Tibial artery (tissue), 4 donors: ENCODE measurements at regions not wholly inside any gene's neighbourhood (a gene's known extent, or its start where the extent isn't known, plus 50 kb on each side); places are given as distances from the start of the nearest gene placed in this dataset.

Source experiments
- DNase-seq, 2 donors: peaks; one replicate each; pipeline ENCODE4 v3.0.0-alpha.2; 2019
- H3K27ac ChIP-seq, 2 donors: fragments of 200-600 bp; sonication (generic) in 1 of 2; 1 replicate in 1 of 2; 2 replicates in 1 of 2; pipeline ENCODE4 v1.5.1; 2018 to 2019; ENCODE audit warnings: mild to moderate bottlenecking in 1 of 2
- H3K27me3 ChIP-seq, 2 donors: fragments of 200-600 bp; sonication (generic) in 1 of 2; one replicate each; pipeline versions ENCODE4 v1.5.1 to v1.6.0; 2016 to 2019
- H3K36me3 ChIP-seq, 3 donors: fragments of 200-600 bp; sonication (generic) in 2 of 3; one replicate each; pipeline ENCODE4 v1.5.1; 2016 to 2019; ENCODE audit warnings: mild to moderate bottlenecking in 2 of 3
- H3K4me1 ChIP-seq, 4 donors: fragments of 200-600 bp; sonication (generic) in 2 of 4; 1 replicate in 3 of 4; 2 replicates in 1 of 4; pipeline ENCODE4 v1.5.1; 2016 to 2019
- H3K4me3 ChIP-seq, 2 donors: fragments of 200-600 bp; sonication (generic) in 1 of 2; 1 replicate in 1 of 2; 2 replicates in 1 of 2; pipeline ENCODE4 v1.5.1; 2018 to 2019; ENCODE audit warnings: mild to moderate bottlenecking in 2 of 2
- H3K9me3 ChIP-seq, 3 donors: fragments of 200-600 bp; sonication (generic) in 1 of 3; one replicate each; pipeline ENCODE4 v1.5.1; 2016 to 2019
- intact Hi-C: fragments of 100-400 bp; cut with DNase I; formaldehyde crosslinking; loops from one replicate; pipeline ENCODE4 v1.15.0; 2023; ENCODE audit warnings: low total_unique reads
- TF ChIP-seq, protein P1 (sequence below), 2 experiments: fragments of 200-600 bp in 1 of 2; fragments of 450-650 bp in 1 of 2; IDR thresholded peaks; one replicate each; pipeline ENCODE4 v1.5.1; 2017 to 2019; ENCODE audit warnings: antibody characterized with exemption in 2 of 2, mild to moderate bottlenecking in 1 of 2, moderate library complexity in 1 of 2

DNA sequence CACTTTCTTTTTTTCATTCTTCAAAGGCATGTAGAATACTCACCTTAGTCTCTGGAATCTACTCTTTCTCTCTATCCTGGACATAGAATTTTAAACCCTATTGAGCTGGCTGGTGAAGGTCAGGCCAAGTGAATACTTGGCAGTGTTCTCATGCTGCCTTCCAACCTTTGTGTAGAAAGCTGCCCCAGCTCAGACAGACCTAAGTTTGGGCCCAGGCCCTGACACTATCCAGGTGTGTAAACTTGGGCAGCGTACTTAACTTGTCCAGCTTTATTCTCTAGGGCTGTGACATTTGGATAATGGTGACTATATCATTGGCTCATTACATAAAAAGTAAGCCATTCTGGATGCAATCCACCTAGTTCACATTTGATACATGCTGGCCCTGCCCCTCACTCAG lies 298.3 kb downstream of the IRX1 start:
- Histone ChIP-seq H3K4me1 (no peaks in the 10 kb centered on the region), H3K36me3 (no peaks in the 10 kb centered on the region), H3K9me3 (no peaks in the 10 kb centered on the region), H3K4me3 (no peak overlapping the region), H3K27ac (no peak overlapping the region), H3K27me3 (no peaks in the 10 kb centered on the region)
- intact Hi-C loops, result no loop called here
- DNase-seq, result no peak
- TF ChIP-seq, protein P1, sequence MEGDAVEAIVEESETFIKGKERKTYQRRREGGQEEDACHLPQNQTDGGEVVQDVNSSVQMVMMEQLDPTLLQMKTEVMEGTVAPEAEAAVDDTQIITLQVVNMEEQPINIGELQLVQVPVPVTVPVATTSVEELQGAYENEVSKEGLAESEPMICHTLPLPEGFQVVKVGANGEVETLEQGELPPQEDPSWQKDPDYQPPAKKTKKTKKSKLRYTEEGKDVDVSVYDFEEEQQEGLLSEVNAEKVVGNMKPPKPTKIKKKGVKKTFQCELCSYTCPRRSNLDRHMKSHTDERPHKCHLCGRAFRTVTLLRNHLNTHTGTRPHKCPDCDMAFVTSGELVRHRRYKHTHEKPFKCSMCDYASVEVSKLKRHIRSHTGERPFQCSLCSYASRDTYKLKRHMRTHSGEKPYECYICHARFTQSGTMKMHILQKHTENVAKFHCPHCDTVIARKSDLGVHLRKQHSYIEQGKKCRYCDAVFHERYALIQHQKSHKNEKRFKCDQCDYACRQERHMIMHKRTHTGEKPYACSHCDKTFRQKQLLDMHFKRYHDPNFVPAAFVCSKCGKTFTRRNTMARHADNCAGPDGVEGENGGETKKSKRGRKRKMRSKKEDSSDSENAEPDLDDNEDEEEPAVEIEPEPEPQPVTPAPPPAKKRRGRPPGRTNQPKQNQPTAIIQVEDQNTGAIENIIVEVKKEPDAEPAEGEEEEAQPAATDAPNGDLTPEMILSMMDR (IDR thresholded peaks at IDR 0.05), result no peak

DNA sequence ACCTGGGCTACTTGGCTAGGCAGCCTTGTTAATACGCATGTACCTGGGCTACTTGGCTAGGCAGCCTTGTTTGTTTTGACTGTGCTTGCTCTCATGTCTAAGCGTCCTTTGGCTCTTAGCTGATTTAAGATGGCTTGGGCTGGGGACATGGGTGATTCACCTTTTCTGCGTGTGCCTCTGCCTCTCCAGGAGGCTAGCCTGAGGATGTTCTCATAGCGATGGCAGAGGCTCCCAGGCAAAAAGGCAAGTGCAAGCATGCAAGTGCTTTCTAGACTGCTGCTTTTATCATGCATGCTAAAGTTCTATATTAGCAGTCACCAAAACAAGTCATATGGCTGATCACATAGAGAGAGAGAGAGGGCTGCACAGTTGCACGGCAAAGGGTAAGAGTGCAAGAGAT lies 300.5 kb downstream of the IRX1 start:
- H3K4me1 ChIP-seq, result no peaks in the 10 kb centered on the region
- no peak for DNase-seq
- H3K27me3 ChIP-seq, result no peaks in the 10 kb centered on the region
- H3K27ac ChIP-seq, result no peak overlapping the region
- H3K4me3 ChIP-seq, result no peak overlapping the region
- H3K36me3 ChIP-seq, result no peaks in the 10 kb centered on the region
- intact Hi-C loops, result no loop called here
- TF ChIP-seq, protein P1 (IDR thresholded peaks at IDR 0.05), result no peak
- H3K9me3 ChIP-seq, result no peaks in the 10 kb centered on the region

DNA sequence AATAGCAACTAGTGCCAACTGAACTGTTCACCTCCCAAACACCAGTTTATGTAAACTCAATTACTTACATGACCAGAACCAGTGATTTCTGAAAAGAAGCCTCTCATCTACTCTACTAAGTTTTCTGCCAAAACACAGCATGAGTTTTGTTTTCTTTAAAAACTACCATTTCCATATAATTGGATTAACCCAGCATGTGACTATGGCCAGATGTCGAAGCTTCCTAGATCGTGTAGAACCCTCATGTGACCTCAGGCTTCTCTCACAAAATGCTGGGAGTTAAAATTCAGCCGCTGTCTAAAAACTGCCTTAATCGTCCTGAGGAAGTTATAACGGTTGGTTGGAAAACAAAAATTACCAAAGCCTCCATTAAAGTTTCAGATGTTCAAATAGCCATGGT lies 303.5 kb downstream of the IRX1 start:
- intact Hi-C loops, result no loop called here
- no peaks in the 10 kb centered on the region for H3K4me1 ChIP-seq
- H3K27me3 ChIP-seq, result no peaks in the 10 kb centered on the region
- H3K27ac ChIP-seq, result no peak overlapping the region
- H3K4me3 ChIP-seq, result no peak overlapping the region
- DNase-seq, result no peak
- H3K9me3 ChIP-seq, result no peaks in the 10 kb centered on the region
- H3K36me3 ChIP-seq, result no peaks in the 10 kb centered on the region
- TF ChIP-seq, protein P1 (IDR thresholded peaks at IDR 0.05), result no peak

DNA sequence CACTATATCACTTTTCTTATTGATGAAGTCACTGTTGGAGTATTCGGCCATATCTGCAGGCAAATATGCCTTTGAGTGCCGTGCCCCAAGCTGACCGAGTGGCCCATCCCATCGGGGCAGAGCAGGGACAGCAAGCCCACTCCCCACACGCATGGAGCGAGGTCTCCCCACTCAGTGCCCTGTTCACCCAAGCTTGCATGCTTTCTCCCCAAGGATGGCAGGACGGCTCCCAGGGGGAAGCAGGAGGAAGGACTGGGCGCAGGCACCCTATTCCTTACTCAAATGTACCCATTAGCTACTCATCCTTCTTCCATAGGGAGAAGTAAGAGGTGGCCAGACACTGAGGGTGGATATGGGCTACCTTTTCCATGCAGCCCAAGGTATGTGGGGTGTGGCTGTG lies 309.0 kb downstream of the IRX1 start:
- no peak for DNase-seq
- intact Hi-C loops, result no loop called here
- no peaks in the 10 kb centered on the region for H3K4me1 ChIP-seq
- H3K27me3 ChIP-seq, result no peaks in the 10 kb centered on the region
- TF ChIP-seq, protein P1 (IDR thresholded peaks at IDR 0.05), result no peak
- no peak overlapping the region for H3K27ac ChIP-seq
- no peaks in the 10 kb centered on the region for H3K36me3 ChIP-seq
- H3K4me3 ChIP-seq, result no peak overlapping the region
- no peaks in the 10 kb centered on the region for H3K9me3 ChIP-seq

DNA sequence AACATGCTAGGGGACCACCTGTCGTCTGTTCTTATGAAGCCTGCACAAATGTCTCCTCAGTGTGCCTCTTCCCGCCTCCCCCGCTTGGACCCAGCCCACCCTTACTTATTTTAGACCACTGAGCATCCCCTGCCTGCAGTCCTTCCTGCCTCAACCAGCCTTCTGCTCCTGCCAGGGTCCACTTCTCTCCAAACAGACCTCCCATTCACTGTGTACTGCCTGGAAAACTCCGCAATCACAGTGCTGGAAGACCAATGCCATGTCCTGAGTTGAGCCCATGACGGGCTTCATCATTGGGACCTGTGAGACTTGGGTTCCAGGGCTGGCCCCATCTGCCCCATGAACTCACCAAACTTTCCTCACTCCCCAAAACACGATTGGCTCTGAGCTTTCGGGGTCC lies 309.4 kb downstream of the IRX1 start:
- Histone ChIP-seq H3K27ac (no peak overlapping the region), H3K4me3 (no peak overlapping the region), H3K27me3 (no peaks in the 10 kb centered on the region), H3K9me3 (no peaks in the 10 kb centered on the region), H3K4me1 (no peaks in the 10 kb centered on the region), H3K36me3 (no peaks in the 10 kb centered on the region)
- TF ChIP-seq, protein P1 (IDR thresholded peaks at IDR 0.05), result no peak
- intact Hi-C loops, result no loop called here
- DNase-seq, result no peak

DNA sequence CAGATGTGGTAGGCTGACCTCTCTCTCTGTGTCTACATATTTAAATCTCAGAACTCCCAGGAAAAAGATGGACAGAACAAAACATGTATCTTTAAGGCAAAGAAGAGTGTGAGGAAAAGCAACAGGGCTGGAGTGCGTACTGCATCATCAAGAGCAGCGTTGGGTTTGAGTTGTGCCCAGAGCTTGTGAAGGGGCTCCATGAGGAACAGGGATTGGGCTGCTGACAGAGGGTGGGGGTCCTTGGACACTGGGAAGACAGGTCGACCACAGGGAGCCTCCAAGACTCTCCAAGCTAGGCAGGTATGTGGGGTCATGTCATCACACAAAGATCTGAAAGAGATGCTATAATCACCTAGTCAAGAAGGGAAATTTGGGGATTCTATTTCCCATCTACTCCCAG lies 309.9 kb downstream of the IRX1 start:
- no peaks in the 10 kb centered on the region for H3K4me1 ChIP-seq
- no peaks in the 10 kb centered on the region for H3K27me3 ChIP-seq
- no peak overlapping the region for H3K27ac ChIP-seq
- intact Hi-C loops, result no loop called here
- H3K9me3 ChIP-seq, result no peaks in the 10 kb centered on the region
- no peaks in the 10 kb centered on the region for H3K36me3 ChIP-seq
- H3K4me3 ChIP-seq, result no peak overlapping the region
- no peak for DNase-seq
- TF ChIP-seq, protein P1 (IDR thresholded peaks at IDR 0.05), result no peak
